Left ventricle myocardium inferior (tissue), 1 donor: ENCODE measurements at regions not wholly inside any gene's neighbourhood (a gene's known extent, or its start where the extent isn't known, plus 50 kb on each side); places are given as distances from the start of the nearest gene placed in this dataset.

Experiments
- DNase-seq: peaks from one replicate; pipeline ENCODE4 v3.0.0-alpha.2; 2020
- H3K27ac ChIP-seq: fragments of 200-600 bp; replicated peaks from 2 replicates; pipeline ENCODE4 v1.8.0; 2021
- H3K27me3 ChIP-seq: fragments of 200-600 bp; 2 replicates; pipeline ENCODE4 v1.8.0; 2021; ENCODE audit warnings: low read depth
- H3K36me3 ChIP-seq: fragments of 200-600 bp; 2 replicates; pipeline ENCODE4 v1.8.0; 2021
- H3K4me1 ChIP-seq: fragments of 200-600 bp; 2 replicates; pipeline ENCODE4 v1.8.0; 2021
- H3K4me3 ChIP-seq: fragments of 200-600 bp; 2 replicates; pipeline ENCODE4 v1.8.0; 2021; ENCODE audit warnings: mild to moderate bottlenecking, moderate library complexity
- H3K9me3 ChIP-seq: fragments of 200-600 bp; replicated peaks from 2 replicates; pipeline ENCODE4 v1.8.0; 2021
- CTCF ChIP-seq: fragments of 200-600 bp; IDR thresholded peaks from 2 replicates; pipeline ENCODE4 v1.8.0; 2021; ENCODE audit warnings: antibody characterized with exemption, mild to moderate bottlenecking, borderline replicate concordance
- intact Hi-C: fragments of 100-400 bp; cut with micrococcal nuclease; formaldehyde crosslinking; loops from one replicate; pipeline ENCODE4 v1.11.0; 2022
- donor health status: DM: no; HTN: yes; CAD: no; lungs with severe emphysema.

DNA sequence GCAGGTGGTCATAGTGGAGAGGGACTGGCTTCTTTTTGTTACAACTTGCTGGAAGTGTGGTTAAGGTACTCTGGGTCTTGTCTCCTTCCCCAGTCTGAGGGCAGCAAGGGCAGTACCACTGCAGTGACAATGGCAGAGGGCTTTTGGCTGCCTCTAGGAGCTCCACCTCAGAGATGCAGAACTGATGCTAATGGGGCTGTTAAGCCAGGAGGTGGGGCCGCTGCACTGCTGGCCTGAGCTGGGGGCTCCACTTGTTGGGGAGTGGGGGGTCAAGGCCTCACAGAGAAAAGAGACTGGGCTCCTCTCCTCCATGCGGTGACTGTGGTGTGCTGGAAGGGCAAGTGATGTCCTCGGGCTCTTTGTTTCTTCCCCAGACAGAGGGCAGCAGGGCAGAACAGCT, 135.7 kb downstream of the DSEL start:
- no peaks in the 10 kb centered on the region for H3K9me3 ChIP-seq
- H3K27me3 ChIP-seq, result no peaks in the 10 kb centered on the region
- no peak overlapping the region for H3K27ac ChIP-seq
- no peaks in the 10 kb centered on the region for H3K4me1 ChIP-seq
- no peak for DNase-seq
- intact Hi-C loops, result no loop called here
- no peak overlapping the region for H3K4me3 ChIP-seq
- no peak for TF ChIP-seq CTCF
- H3K36me3 ChIP-seq, result no peaks in the 10 kb centered on the region

DNA sequence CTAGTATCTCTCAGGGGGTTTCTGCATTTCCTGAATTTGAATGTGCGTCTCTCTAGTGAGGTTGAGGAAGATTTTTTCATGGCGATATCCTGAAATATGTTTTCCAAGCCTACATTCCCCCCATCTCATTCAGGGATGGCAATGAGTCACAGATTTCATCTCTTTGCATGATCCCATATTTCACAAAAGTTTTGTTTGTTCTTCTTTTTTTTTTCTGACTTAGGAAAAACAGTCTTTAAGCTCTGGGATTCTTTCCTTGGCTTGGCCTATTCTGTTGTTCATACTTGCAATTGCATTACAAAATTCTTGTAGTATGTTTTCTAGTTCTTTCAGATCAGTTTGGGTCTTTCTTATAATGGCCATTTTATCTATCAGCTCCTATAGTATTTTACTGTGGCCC, 136.5 kb downstream of the DSEL start:
- intact Hi-C loops, result no loop called here
- Histone ChIP-seq H3K4me1 (no peaks in the 10 kb centered on the region), H3K4me3 (no peak overlapping the region), H3K27me3 (no peaks in the 10 kb centered on the region), H3K9me3 (no peaks in the 10 kb centered on the region), H3K27ac (no peak overlapping the region), H3K36me3 (no peaks in the 10 kb centered on the region)
- DNase-seq, result no peak
- no peak for TF ChIP-seq CTCF

GRCh38 chr18:67376372-67376771, 140.1 kb downstream of the DSEL start:
- H3K4me1 ChIP-seq, result no peaks in the 10 kb centered on the region
- no peak overlapping the region for H3K4me3 ChIP-seq
- H3K9me3 ChIP-seq, result no peaks in the 10 kb centered on the region
- DNase-seq, result no peak
- no peak for TF ChIP-seq CTCF
- H3K27me3 ChIP-seq, result no peaks in the 10 kb centered on the region
- intact Hi-C loops, result no loop called here
- H3K36me3 ChIP-seq, result no peaks in the 10 kb centered on the region
- H3K27ac ChIP-seq, result no peak overlapping the region

DNA sequence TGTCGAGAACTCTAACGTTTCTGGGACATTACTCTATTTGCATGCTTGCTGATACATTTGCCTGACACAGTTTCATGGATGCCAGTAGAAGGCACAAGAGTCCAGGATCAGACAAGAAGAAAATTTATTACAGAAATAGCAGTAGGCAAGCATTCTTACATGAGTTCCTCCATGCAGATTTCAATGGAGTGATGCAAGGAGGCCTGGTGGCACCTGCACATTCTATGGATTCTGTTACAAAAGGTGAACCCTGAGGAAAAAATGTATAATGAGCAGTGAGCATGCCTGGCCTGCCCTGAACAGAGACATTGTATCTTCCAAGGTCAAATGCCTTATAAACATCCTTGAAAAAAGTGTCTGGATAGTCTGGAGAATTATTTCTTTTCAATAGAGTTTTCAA, 142.9 kb downstream of the DSEL start:
- intact Hi-C loops, result no loop called here
- no peak for TF ChIP-seq CTCF
- no peak overlapping the region for H3K4me3 ChIP-seq
- H3K27ac ChIP-seq, result no peak overlapping the region
- H3K27me3 ChIP-seq, result no peaks in the 10 kb centered on the region
- no peaks in the 10 kb centered on the region for H3K9me3 ChIP-seq
- H3K36me3 ChIP-seq, result no peaks in the 10 kb centered on the region
- no peak for DNase-seq
- H3K4me1 ChIP-seq, result no peaks in the 10 kb centered on the region

GRCh38 chr18:67367540-67367939, 149.0 kb downstream of the DSEL start:
- DNase-seq, result no peak
- H3K36me3 ChIP-seq, result no peaks in the 10 kb centered on the region
- H3K27ac ChIP-seq, result no peak overlapping the region
- H3K27me3 ChIP-seq, result no peaks in the 10 kb centered on the region
- H3K4me3 ChIP-seq, result no peak overlapping the region
- no peaks in the 10 kb centered on the region for H3K9me3 ChIP-seq
- intact Hi-C loops, result no loop called here
- H3K4me1 ChIP-seq, result no peaks in the 10 kb centered on the region
- no peak for TF ChIP-seq CTCF

GRCh38 chr18:67363694-67364093, 152.8 kb downstream of the DSEL start:
- Histone ChIP-seq H3K9me3 (no peaks in the 10 kb centered on the region), H3K36me3 (no peaks in the 10 kb centered on the region), H3K27ac (no peak overlapping the region), H3K4me3 (no peak overlapping the region), H3K4me1 (no peaks in the 10 kb centered on the region), H3K27me3 (no peaks in the 10 kb centered on the region)
- TF ChIP-seq CTCF, result no peak
- intact Hi-C loops, result no loop called here
- DNase-seq, result no peak
